Spleen (tissue), 7 donors: ENCODE measurements at regions not wholly inside any gene's neighbourhood (a gene's known extent, or its start where the extent isn't known, plus 50 kb on each side); places are given as distances from the start of the nearest gene placed in this dataset.

Experiments
- CTCF ChIP-seq, 11 experiments: fragments of 200-600 bp in 7 of 11; fragments of 450-650 bp in 4 of 11; sonication (generic) in 4 of 11; IDR thresholded peaks in 8 of 11; conservative IDR thresholded peaks in 3 of 11; 1 replicate in 7 of 11; 2 replicates in 4 of 11; pipeline versions ENCODE4 v1.4.0 to v1.8.0; 2016 to 2021; ENCODE audit warnings: antibody characterized with exemption in 11 of 11, inconsistent platforms in 4 of 11, mild to moderate bottlenecking in 1 of 11
- POLR2A ChIP-seq, 3 donors: fragments of 450-650 bp; IDR thresholded peaks; one replicate each; pipeline ENCODE4 v1.5.1; 2017; ENCODE audit warnings: antibody characterized with exemption in 3 of 3, mild to moderate bottlenecking in 1 of 3
- POLR2AphosphoS5 ChIP-seq, 3 donors: sonication (generic); formaldehyde crosslinking; IDR thresholded peaks; one replicate each; pipeline ENCODE4 v1.5.1; 2017; ENCODE audit warnings: antibody characterized with exemption in 3 of 3
- donor health status: DM: no; HTN: no; CAD: no; lungs with moderate emphysema.
- donor health status: DM: no; HTN: no; CAD: no.
- donor health status: DM: no; HTN: no; CAD: no.

- TF ChIP-seq CTCF (IDR thresholded peaks at IDR 0.05 in 8 of 11, conservative IDR thresholded peaks at IDR 0.05 in 3 of 11) (no peak), POLR2A (IDR thresholded peaks at IDR 0.05) (no peak), POLR2AphosphoS5 (IDR thresholded peaks at IDR 0.05) (no peak)
Observed at GRCh38 chr9:95667789-95668188, 151.0 kb upstream of the PTCH1 start.
